GM12878 (cell line): ENCODE measurements at regions not wholly inside any gene's neighbourhood (a gene's known extent, or its start where the extent isn't known, plus 50 kb on each side); places are given as distances from the start of the nearest gene placed in this dataset.

Experiments used
- ATF2 ChIP-seq: IDR thresholded peaks from 2 replicates; pipeline ENCODE4 v1.6.1; 2012; ENCODE audit warnings: low read length, inconsistent platforms
- CTCF ChIP-seq, 3 experiments: IDR thresholded peaks in 2 of 3; conservative IDR thresholded peaks in 1 of 3; 2 replicates each; pipeline ENCODE4 v1.5.1; 2011; ENCODE audit warnings: low read depth in 3 of 3, low read length in 3 of 3, mild to moderate bottlenecking in 3 of 3, control low read depth in 2 of 3, moderate library complexity in 2 of 3, inconsistent platforms in 1 of 3, mixed read lengths in 1 of 3; ENCODE audit not compliant: control insufficient read depth in 2 of 3, insufficient read depth in 1 of 3; ENCODE audit errors: extremely low read depth in 1 of 3
- EP300 ChIP-seq, 2 experiments: fragments of 150-350 bp in 1 of 2; IDR thresholded peaks; 2 replicates each; pipeline ENCODE4 v1.6.1; 2011 to 2012; ENCODE audit warnings: low read depth in 2 of 2, low read length in 2 of 2, borderline replicate concordance in 1 of 2, improper control_type of control experiment in 1 of 2, inconsistent platforms in 1 of 2; ENCODE audit not compliant: control insufficient read depth in 1 of 2
- EZH2 ChIP-seq: IDR thresholded peaks from 2 replicates; pipeline ENCODE4 v1.6.1; 2012; ENCODE audit warnings: low read depth, mild to moderate bottlenecking, control low read depth, inconsistent platforms, low read length, borderline replicate concordance; ENCODE audit not compliant: control insufficient read depth
- IRF3 ChIP-seq: fragments of 450-650 bp; IDR thresholded peaks from 2 replicates; pipeline ENCODE4 v1.6.1; 2014; ENCODE audit warnings: mild to moderate bottlenecking
- MYC ChIP-seq: IDR thresholded peaks from 2 replicates; pipeline ENCODE4 v1.6.1; 2011; ENCODE audit warnings: mild to moderate bottlenecking, low read length, moderate library complexity, inconsistent platforms; ENCODE audit not compliant: insufficient read depth, insufficient replicate concordance, insufficient read length, severe bottlenecking
- NRF1 ChIP-seq: conservative IDR thresholded peaks from 2 replicates; pipeline ENCODE4 v1.6.1; 2011; ENCODE audit warnings: mild to moderate bottlenecking, low read depth, low read length, improper control_type of control experiment
- POLR2A ChIP-seq: IDR thresholded peaks from 2 replicates; pipeline ENCODE4 v1.6.1; 2011; ENCODE audit warnings: low read depth, mild to moderate bottlenecking, low read length
- RAD21 ChIP-seq: IDR thresholded peaks from 2 replicates; pipeline ENCODE4 v1.6.1; 2011; ENCODE audit warnings: mild to moderate bottlenecking, low read depth, low read length, moderate library complexity; ENCODE audit not compliant: insufficient read depth
- SP1 ChIP-seq: IDR thresholded peaks from one replicate; pipeline ENCODE4 v1.6.1; 2011; ENCODE audit warnings: low read depth, low read length
- SREBF2 ChIP-seq: IDR thresholded peaks from 2 replicates; pipeline ENCODE4 v1.6.1; 2012; ENCODE audit warnings: mild to moderate bottlenecking, low read length
- SRF ChIP-seq, 2 experiments: IDR thresholded peaks; 2 replicates each; pipeline ENCODE4 v1.6.1; 2011; ENCODE audit warnings: low read depth in 2 of 2, low read length in 2 of 2, mild to moderate bottlenecking in 1 of 2, moderate library complexity in 1 of 2
- ZBTB4 ChIP-seq: fragments of 450-650 bp; formaldehyde crosslinking; IDR thresholded peaks from 2 replicates; pipeline ENCODE4 v1.4.0; 2022; ENCODE audit warnings: mild to moderate bottlenecking, moderate library complexity
- ZNF217 ChIP-seq: fragments of 450-650 bp; IDR thresholded peaks from 2 replicates; pipeline ENCODE4 v1.6.1; 2017; ENCODE audit warnings: antibody characterized with exemption, mild to moderate bottlenecking

- TF ChIP-seq CTCF (IDR thresholded peaks at IDR 0.05 in 2 of 3, conservative IDR thresholded peaks at IDR 0.05 in 1 of 3; ENCODE audit: control insufficient read depth in 2 of 3, extremely low read depth in 1 of 3, insufficient read depth in 1 of 3, low read depth in 3 of 3, low read length in 3 of 3) = no peak
- no peak for TF ChIP-seq SRF (IDR thresholded peaks at IDR 0.05; ENCODE audit: low read depth in 2 of 2, low read length in 2 of 2)
- TF ChIP-seq NRF1 = no peak
- no peak for TF ChIP-seq POLR2A
- TF ChIP-seq IRF3 = no peak
- no peak for TF ChIP-seq SREBF2
- TF ChIP-seq RAD21 = no peak
- TF ChIP-seq EZH2 = no peak
- TF ChIP-seq MYC = no peak
- TF ChIP-seq ZNF217 = no peak
- no peak for TF ChIP-seq ATF2
- no peak for TF ChIP-seq EP300 (IDR thresholded peaks at IDR 0.05; ENCODE audit: borderline replicate concordance in 1 of 2, control insufficient read depth in 1 of 2, low read depth in 2 of 2, low read length in 2 of 2)
- TF ChIP-seq SP1 = no peak
- TF ChIP-seq ZBTB4 (CRISPR knock-in tag) = no peak
Measured at GRCh38 chr5:56447656-56448055, 214.5 kb upstream of the ANKRD55 start.
